PC-3 (cell line): ENCODE measurements at regions not wholly inside any gene's neighbourhood (a gene's known extent, or its start where the extent isn't known, plus 50 kb on each side); places are given as distances from the start of the nearest gene placed in this dataset.

ENCODE experiments used
- EZH2 ChIP-seq: fragments of 300-600 bp; sonication (generic); IDR thresholded peaks from one replicate; pipeline ENCODE4 v1.6.1; 2017; ENCODE audit warnings: antibody characterized with exemption, mild to moderate bottlenecking, low read length; ENCODE audit not compliant: unreplicated experiment
- TF ChIP-seq, protein P1 (sequence below): fragments of 300-600 bp; sonication (generic); conservative IDR thresholded peaks from 2 replicates; pipeline ENCODE4 v1.5.1; 2017; ENCODE audit warnings: antibody characterized with exemption, low read depth, mild to moderate bottlenecking, low read length

DNA sequence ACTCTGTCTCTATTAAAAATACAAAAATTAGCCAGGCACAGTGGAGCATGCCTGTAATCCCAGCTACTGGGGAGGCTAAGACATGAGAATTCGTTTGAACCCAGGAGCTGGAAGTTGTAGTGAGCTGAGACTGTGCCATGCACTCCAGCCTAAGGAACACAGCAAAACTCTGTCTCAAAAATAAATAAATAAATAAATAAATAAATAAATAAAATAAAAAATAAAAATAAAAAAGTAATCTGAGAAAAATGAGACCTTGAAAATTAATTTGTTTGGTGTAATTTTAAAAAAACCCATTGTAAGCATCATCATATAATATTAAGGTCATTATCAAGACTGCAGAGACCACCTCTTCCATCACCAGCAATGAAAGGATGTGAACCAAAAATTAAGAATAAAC lies 997.1 kb downstream of the CDH18 start:
- TF ChIP-seq, protein P1, sequence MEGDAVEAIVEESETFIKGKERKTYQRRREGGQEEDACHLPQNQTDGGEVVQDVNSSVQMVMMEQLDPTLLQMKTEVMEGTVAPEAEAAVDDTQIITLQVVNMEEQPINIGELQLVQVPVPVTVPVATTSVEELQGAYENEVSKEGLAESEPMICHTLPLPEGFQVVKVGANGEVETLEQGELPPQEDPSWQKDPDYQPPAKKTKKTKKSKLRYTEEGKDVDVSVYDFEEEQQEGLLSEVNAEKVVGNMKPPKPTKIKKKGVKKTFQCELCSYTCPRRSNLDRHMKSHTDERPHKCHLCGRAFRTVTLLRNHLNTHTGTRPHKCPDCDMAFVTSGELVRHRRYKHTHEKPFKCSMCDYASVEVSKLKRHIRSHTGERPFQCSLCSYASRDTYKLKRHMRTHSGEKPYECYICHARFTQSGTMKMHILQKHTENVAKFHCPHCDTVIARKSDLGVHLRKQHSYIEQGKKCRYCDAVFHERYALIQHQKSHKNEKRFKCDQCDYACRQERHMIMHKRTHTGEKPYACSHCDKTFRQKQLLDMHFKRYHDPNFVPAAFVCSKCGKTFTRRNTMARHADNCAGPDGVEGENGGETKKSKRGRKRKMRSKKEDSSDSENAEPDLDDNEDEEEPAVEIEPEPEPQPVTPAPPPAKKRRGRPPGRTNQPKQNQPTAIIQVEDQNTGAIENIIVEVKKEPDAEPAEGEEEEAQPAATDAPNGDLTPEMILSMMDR = no peak
- no peak for TF ChIP-seq EZH2
